ENCODE measurements at regions not wholly inside any gene's neighbourhood (a gene's known extent, or its start where the extent isn't known, plus 50 kb on each side); places are given as distances from the start of the nearest gene placed in this dataset.

DNA sequence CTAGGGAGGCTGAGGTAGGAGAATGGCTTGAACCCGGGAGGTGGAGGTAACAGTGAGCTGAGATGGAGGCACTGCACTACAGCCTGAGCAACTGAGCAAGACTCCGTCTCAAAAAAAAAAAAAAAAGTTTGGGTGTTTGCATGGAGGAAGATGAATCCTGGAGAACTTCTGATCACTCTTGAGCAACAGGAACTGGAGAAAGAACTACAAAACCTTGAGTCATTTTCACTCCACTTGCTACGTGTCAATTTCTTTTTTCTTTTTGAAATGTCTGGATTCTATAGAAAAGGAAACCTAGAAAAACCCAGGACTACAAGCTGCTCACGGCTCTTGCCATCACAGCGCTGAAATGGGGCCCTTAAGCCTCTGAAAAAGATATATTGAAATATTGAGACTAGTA lies 189.6 kb upstream of the NRP1 start:
- TF ChIP-seq, protein P1, sequence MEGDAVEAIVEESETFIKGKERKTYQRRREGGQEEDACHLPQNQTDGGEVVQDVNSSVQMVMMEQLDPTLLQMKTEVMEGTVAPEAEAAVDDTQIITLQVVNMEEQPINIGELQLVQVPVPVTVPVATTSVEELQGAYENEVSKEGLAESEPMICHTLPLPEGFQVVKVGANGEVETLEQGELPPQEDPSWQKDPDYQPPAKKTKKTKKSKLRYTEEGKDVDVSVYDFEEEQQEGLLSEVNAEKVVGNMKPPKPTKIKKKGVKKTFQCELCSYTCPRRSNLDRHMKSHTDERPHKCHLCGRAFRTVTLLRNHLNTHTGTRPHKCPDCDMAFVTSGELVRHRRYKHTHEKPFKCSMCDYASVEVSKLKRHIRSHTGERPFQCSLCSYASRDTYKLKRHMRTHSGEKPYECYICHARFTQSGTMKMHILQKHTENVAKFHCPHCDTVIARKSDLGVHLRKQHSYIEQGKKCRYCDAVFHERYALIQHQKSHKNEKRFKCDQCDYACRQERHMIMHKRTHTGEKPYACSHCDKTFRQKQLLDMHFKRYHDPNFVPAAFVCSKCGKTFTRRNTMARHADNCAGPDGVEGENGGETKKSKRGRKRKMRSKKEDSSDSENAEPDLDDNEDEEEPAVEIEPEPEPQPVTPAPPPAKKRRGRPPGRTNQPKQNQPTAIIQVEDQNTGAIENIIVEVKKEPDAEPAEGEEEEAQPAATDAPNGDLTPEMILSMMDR (IDR thresholded peaks at IDR 0.05), result no peak
- TF ChIP-seq POLR2A (IDR thresholded peaks at IDR 0.05), result no peak

Measured in right lobe of liver (tissue), 4 donors.